Transverse colon (tissue), 4 donors: ENCODE measurements at regions not wholly inside any gene's neighbourhood (a gene's known extent, or its start where the extent isn't known, plus 50 kb on each side); places are given as distances from the start of the nearest gene placed in this dataset.

Experiments used
- DNase-seq: peaks from one replicate; pipeline ENCODE4 v3.0.0-alpha.2; 2019
- H3K27ac ChIP-seq, 4 donors: fragments of 200-600 bp; sonication (generic); 2 replicates each; pipeline ENCODE4 v1.5.1; 2016 to 2018; ENCODE audit warnings: inconsistent platforms in 4 of 4
- H3K27me3 ChIP-seq: fragments of 200-600 bp; sonication (generic); 2 replicates; pipeline ENCODE4 v1.5.1; 2017; ENCODE audit warnings: inconsistent platforms
- H3K36me3 ChIP-seq, 4 donors: fragments of 200-600 bp; sonication (generic); 2 replicates each; pipeline ENCODE4 v1.5.1; 2017 to 2019; ENCODE audit warnings: inconsistent platforms in 4 of 4
- H3K4me1 ChIP-seq, 4 donors: fragments of 200-600 bp; sonication (generic); 2 replicates each; pipeline ENCODE4 v1.5.1; 2017 to 2020; ENCODE audit warnings: inconsistent platforms in 4 of 4
- H3K4me3 ChIP-seq, 4 donors: fragments of 200-600 bp; sonication (generic); 1 replicate in 1 of 4; 2 replicates in 3 of 4; pipeline versions ENCODE4 v1.5.1 to v1.6.1; 2017 to 2019; ENCODE audit warnings: inconsistent platforms in 4 of 4
- H3K9me3 ChIP-seq, 2 donors: fragments of 200-600 bp; sonication (generic); 2 replicates each; pipeline ENCODE4 v1.5.1; 2017 to 2019; ENCODE audit warnings: inconsistent platforms in 2 of 2
- CTCF ChIP-seq, 5 experiments: fragments of 200-600 bp in 3 of 5; fragments of 450-650 bp in 2 of 5; sonication (generic) in 3 of 5; IDR thresholded peaks; 1 replicate in 2 of 5; 2 replicates in 3 of 5; pipeline ENCODE4 v1.5.1; 2016 to 2017; ENCODE audit warnings: antibody characterized with exemption in 5 of 5, inconsistent platforms in 3 of 5, mild to moderate bottlenecking in 2 of 5, moderate library complexity in 1 of 5
- EP300 ChIP-seq: sonication (generic); formaldehyde crosslinking; IDR thresholded peaks from one replicate; pipeline ENCODE4 v1.6.1; 2017; ENCODE audit warnings: antibody characterized with exemption, low read depth
- POLR2A ChIP-seq: fragments of 450-650 bp; IDR thresholded peaks from one replicate; pipeline ENCODE4 v1.6.1; 2016; ENCODE audit warnings: antibody characterized with exemption, mild to moderate bottlenecking, moderate library complexity
- POLR2AphosphoS5 ChIP-seq, 3 donors: sonication (generic); formaldehyde crosslinking; IDR thresholded peaks; one replicate each; pipeline ENCODE4 v1.6.1; 2016; ENCODE audit warnings: antibody characterized with exemption in 3 of 3
- WGBS, 2 donors: methylation state at CpG; one replicate each; pipeline ENCODE4 v1.1.5; 2018; ENCODE audit warnings: low coverage in 1 of 2; 5-methylcytosine and 5-hydroxymethylcytosine counted together
- in situ Hi-C, 4 donors: fragments of 200-750 bp; cut with MboI; loops; one replicate each; pipeline versions ENCODE4 v1.15.0 to v1.15.1; 2017; ENCODE audit warnings: low sequenced_read_pairs in 3 of 4, low pct_ligation_motif_present in 1 of 4, low pct_unique_long_range_greater_than_20kb in 1 of 4
- intact Hi-C: fragments of 100-400 bp; cut with DNase I; formaldehyde crosslinking; loops from one replicate; pipeline ENCODE4 v1.15.1; 2023; ENCODE audit warnings: low total_unique reads

- DNase-seq = no peak
- H3K4me3 ChIP-seq = no peak overlapping the region
- no peak for TF ChIP-seq POLR2AphosphoS5 (IDR thresholded peaks at IDR 0.05)
- TF ChIP-seq EP300 = no peak
- TF ChIP-seq CTCF (IDR thresholded peaks at IDR 0.05) = no peak
- TF ChIP-seq POLR2A = no peak
- no peaks in the 10 kb centered on the region for H3K36me3 ChIP-seq
- H3K27me3 ChIP-seq = no peaks in the 10 kb centered on the region
- in situ Hi-C loops (no loop called here), intact Hi-C loops (loop anchor here (5.0 kb wide), 1 partner anchor 1610 kb away; no protein-coding TSS in a partner anchor)
- H3K9me3 ChIP-seq = no peaks in the 10 kb centered on the region
- H3K27ac ChIP-seq = no peak overlapping the region
- 83% methylated on average over 2 of the region's 2 CpGs; no CpG with 5 or more reads in 1 of the 2 donors for WGBS, 2 donors
- H3K4me1 ChIP-seq = peaks cover 0 to 26% (median 14%) of the 10 kb centered on the region in 4 donors
These were observed 171.2 kb upstream of the MYLIP start for GRCh38 chr6:15957655-15958169.

GRCh38 chr6:15956205-15957106, 172.4 kb upstream of the MYLIP start:
- Histone ChIP-seq H3K36me3 (no peaks in the 10 kb centered on the region), H3K9me3 (no peaks in the 10 kb centered on the region), H3K4me1 (peaks cover 0 to 27% (median 14%) of the 10 kb centered on the region in 4 donors), H3K27ac (peak overlapping the region in 3 of 4 donors; percentile 19 to 60 (median 37)), H3K4me3 (no peak overlapping the region), H3K27me3 (no peaks in the 10 kb centered on the region)
- TF ChIP-seq POLR2A (no peak), EP300 (peak; percentile 29), POLR2AphosphoS5 (IDR thresholded peaks at IDR 0.05) (peak in 2 of 3 donors; percentile 43 to 49)
- intact Hi-C loops = loop anchor here (5.0 kb wide), 1 partner anchor 1609 kb away; no protein-coding TSS in a partner anchor
- in situ Hi-C loops = no loop called here
- DNase-seq = peak; percentile 77
- 37 to 41% methylated on average over 7 to 14 of the region's 14 CpGs for WGBS, 2 donors

- Histone ChIP-seq H3K36me3 (no peaks in the 10 kb centered on the region), H3K9me3 (no peaks in the 10 kb centered on the region), H3K4me3 (no peak overlapping the region), H3K27ac (peak overlapping the region in 2 of 4 donors; percentile 37 to 60), H3K4me1 (peaks cover 0 to 27% (median 14%) of the 10 kb centered on the region in 4 donors), H3K27me3 (no peaks in the 10 kb centered on the region)
- TF ChIP-seq POLR2A (no peak), EP300 (no peak), POLR2AphosphoS5 (IDR thresholded peaks at IDR 0.05) (no peak), CTCF (IDR thresholded peaks at IDR 0.05) (no peak)
- no peak for DNase-seq
- 50 to 78% methylated on average over 1 to 3 of the region's 3 CpGs for WGBS, 2 donors
- intact Hi-C loops (loop anchor here (5.0 kb wide), 1 partner anchor 1608 kb away; no protein-coding TSS in a partner anchor), in situ Hi-C loops (no loop called here)
These were observed 173.4 kb upstream of the MYLIP start for GRCh38 chr6:15955484-15955883.

GRCh38 chr6:15953152-15953880, 175.6 kb upstream of the MYLIP start:
- Histone ChIP-seq H3K36me3 (no peaks in the 10 kb centered on the region), H3K27ac (no peak overlapping the region), H3K4me1 (peaks cover 0 to 34% (median 16%) of the 10 kb centered on the region in 4 donors), H3K4me3 (no peak overlapping the region), H3K27me3 (no peaks in the 10 kb centered on the region), H3K9me3 (no peaks in the 10 kb centered on the region)
- DNase-seq = no peak
- 38 to 50% methylated on average over 1 to 3 of the region's 3 CpGs for WGBS, 2 donors
- intact Hi-C loops = no loop called here
- in situ Hi-C loops = no loop called here
- TF ChIP-seq EP300 = no peak
- TF ChIP-seq CTCF (IDR thresholded peaks at IDR 0.05) = no peak
- TF ChIP-seq POLR2AphosphoS5 (IDR thresholded peaks at IDR 0.05) = no peak
- no peak for TF ChIP-seq POLR2A
